ENCODE measurements at regions not wholly inside any gene's neighbourhood (a gene's known extent, or its start where the extent isn't known, plus 50 kb on each side); places are given as distances from the start of the nearest gene placed in this dataset.

GRCh38 chr4:3679851-3680311, 86.3 kb upstream of the ADRA2C start:
- TF ChIP-seq CTCF (conservative IDR thresholded peaks at IDR 0.05): no peak
- TF ChIP-seq ZFX (IDR thresholded peaks at IDR 0.05): no peak

Data from C4-2B (cell line).